ENCODE measurements at regions not wholly inside any gene's neighbourhood (a gene's known extent, or its start where the extent isn't known, plus 50 kb on each side); places are given as distances from the start of the nearest gene placed in this dataset.

GRCh38 chr22:48713272-48714205, 1114.1 kb downstream of the BRD1 start:
- no peaks in the 10 kb centered on the region for H3K27me3 ChIP-seq (ENCODE audit: insufficient read depth, low read length)
- CTCF ChIA-PET: no interaction called here
- POLR2A ChIA-PET: no interaction called here

More at GRCh38 chr22:48713272-48714205, 1114.1 kb downstream of the BRD1 start:
- Histone ChIP-seq H3K9me3 (ENCODE audit: control insufficient read depth in 1 of 2, insufficient read depth in 1 of 2, low read depth in 1 of 2, low read length in 2 of 2) (no peaks in the 10 kb centered on the region; a peak in 1 of 4 replicates), H3K36me3 (ENCODE audit: control insufficient read depth in 1 of 2, insufficient read depth in 2 of 2, low read length in 2 of 2) (no peaks in the 10 kb centered on the region), H2AFZ (ENCODE audit: low read depth, low read length, poor library complexity, severe bottlenecking) (no peak overlapping the region), H3K27ac (ENCODE audit: low read depth, low read length) (no peak overlapping the region), H3K4me2 (ENCODE audit: low read length) (no peak overlapping the region), H4K20me1 (ENCODE audit: insufficient read depth) (no peaks in the 10 kb centered on the region), H3K9me2 (ENCODE audit: insufficient read depth) (no peaks in the 10 kb centered on the region), H3K9ac (ENCODE audit: low read length) (no peak overlapping the region), H3K4me1 (ENCODE audit: control insufficient read depth in 1 of 2, insufficient read depth in 2 of 2, low read length in 2 of 2) (no peaks in the 10 kb centered on the region), H3K79me2 (ENCODE audit: insufficient read depth, low read length) (no peaks in the 10 kb centered on the region), H3K4me3 (replicated peaks in 1 of 2; ENCODE audit: low read depth in 1 of 2, low read length in 2 of 2) (no peak overlapping the region)
- no peak for DNase-seq (ENCODE audit: low read depth, low spot score)
- TF ChIP-seq ZNF274 (IDR thresholded peaks at IDR 0.05; ENCODE audit: low read depth, low read length) (no peak), JUND (IDR thresholded peaks at IDR 0.05) (no peak), SRF (IDR thresholded peaks at IDR 0.05; ENCODE audit: low read depth) (no peak), REST (IDR thresholded peaks at IDR 0.05; ENCODE audit: low read depth) (no peak), TCF7L2 (IDR thresholded peaks at IDR 0.05; ENCODE audit: borderline replicate concordance, extremely low read depth, insufficient read depth, insufficient read length) (no peak), EZH2phosphoT487 (IDR thresholded peaks at IDR 0.05; ENCODE audit: borderline replicate concordance) (no peak), ATF3 (IDR thresholded peaks at IDR 0.05) (no peak), SIN3A (IDR thresholded peaks at IDR 0.05; ENCODE audit: low read depth) (no peak), EZH2 (IDR thresholded peaks at IDR 0.05) (no peak), POLR2AphosphoS5 (IDR thresholded peaks at IDR 0.05; ENCODE audit: low read depth, low read length) (no peak), RAD21 (IDR thresholded peaks at IDR 0.05; ENCODE audit: low read depth) (no peak), CTCF (IDR thresholded peaks at IDR 0.05 in 2 of 3, conservative IDR thresholded peaks at IDR 0.05 in 1 of 3; ENCODE audit: borderline replicate concordance in 1 of 3, insufficient read depth in 1 of 3, low read depth in 2 of 3, low read length in 2 of 3) (no peak)
- TF ChIP-seq, protein P1, sequence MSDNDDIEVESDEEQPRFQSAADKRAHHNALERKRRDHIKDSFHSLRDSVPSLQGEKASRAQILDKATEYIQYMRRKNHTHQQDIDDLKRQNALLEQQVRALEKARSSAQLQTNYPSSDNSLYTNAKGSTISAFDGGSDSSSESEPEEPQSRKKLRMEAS (IDR thresholded peaks at IDR 0.05): no peak
- intact Hi-C loops (cut with micrococcal nuclease): no loop called here
- BruUV-seq (replicated peaks): no TSS peak
- RAD21 ChIA-PET (ENCODE audit: low non-redundant PET in 1 of 2, low total read pairs in 2 of 2, uncharacterized antibody in 2 of 2, unreplicated experiment in 2 of 2): no interaction called here
- no peak for ATAC-seq
